DMS114 treated with DMSO at 0.1 percent for 48 hours (cell line): ENCODE measurements at regions not wholly inside any gene's neighbourhood (a gene's known extent, or its start where the extent isn't known, plus 50 kb on each side); places are given as distances from the start of the nearest gene placed in this dataset.

Experiments
- DNase-seq: peaks from one replicate; lab custom pipeline; 2025; ENCODE audit not compliant: unreplicated experiment; lab: John Stamatoyannopoulos, UW

- DNase-seq = no peak
These were observed 646.3 kb upstream of the SLITRK1 start for GRCh38 chr13:84528408-84529070.

DNA sequence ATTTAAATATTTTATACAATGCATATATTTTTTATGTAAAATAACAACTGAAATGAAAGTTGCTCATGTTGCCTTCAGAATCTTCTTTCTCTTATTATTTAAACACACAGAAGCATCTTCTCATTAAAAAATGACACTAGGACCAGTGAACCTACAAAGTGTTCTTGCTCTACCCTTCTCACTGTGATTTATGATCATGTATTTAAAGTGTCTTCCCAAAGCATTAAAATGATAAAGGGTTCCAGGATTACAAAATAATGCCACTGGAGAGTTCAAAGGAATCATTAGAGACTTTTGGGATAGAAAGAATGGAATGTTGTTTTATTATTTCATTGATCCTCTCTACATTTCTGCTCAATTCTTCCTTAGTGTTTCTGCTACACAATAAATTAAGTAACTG lies 643.6 kb upstream of the SLITRK1 start:
- DNase-seq = no peak

DNA sequence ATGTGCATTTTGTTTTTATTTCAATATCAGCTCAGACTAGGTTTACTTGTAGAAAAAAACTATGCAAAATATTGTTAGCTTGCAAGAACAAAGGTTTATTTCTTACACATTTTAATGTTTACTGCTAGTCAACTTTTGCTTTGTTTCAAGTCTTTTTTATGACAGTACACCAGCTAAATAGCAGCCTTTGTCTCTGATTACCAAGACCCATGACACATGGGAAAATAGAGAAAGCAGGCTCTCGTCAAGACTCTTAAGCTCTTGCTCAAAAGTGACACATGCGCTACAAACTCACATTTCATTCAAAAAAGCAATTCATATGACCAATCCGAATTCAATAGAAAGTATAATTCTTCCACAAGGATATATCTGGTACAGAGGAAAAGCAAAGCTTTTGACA lies 642.3 kb upstream of the SLITRK1 start:
- no peak for DNase-seq

GRCh38 chr13:84500016-84500415 lies 617.7 kb upstream of the SLITRK1 start:
- no peak for DNase-seq

GRCh38 chr13:84497613-84498012 lies 615.3 kb upstream of the SLITRK1 start:
- no peak for DNase-seq

GRCh38 chr13:84491952-84492351 lies 609.7 kb upstream of the SLITRK1 start:
- no peak for DNase-seq

GRCh38 chr13:84487752-84488151 lies 605.5 kb upstream of the SLITRK1 start:
- DNase-seq = no peak

- DNase-seq = no peak
These were observed 599.7 kb upstream of the SLITRK1 start for GRCh38 chr13:84481958-84482357.

DNA sequence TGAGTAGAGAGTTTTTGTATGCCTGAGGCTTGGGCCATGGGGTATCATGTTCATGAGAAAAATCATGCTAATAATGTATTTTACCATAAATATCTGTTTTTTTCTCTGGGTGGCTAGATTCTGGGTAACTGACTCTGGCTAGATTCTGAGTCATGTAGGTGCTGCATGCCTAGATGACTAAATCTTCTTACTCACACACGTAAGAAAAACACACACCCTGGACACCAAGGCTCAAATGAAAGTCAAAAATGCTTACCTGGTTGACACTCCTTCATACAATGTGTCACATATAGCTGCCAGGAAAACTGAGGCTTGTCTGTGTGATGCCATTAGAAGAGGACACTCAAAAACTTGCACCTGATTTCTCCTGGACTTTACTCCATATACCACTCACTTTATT lies 597.4 kb upstream of the SLITRK1 start:
- DNase-seq = no peak

- DNase-seq = no peak
These were observed 588.3 kb upstream of the SLITRK1 start for GRCh38 chr13:84470528-84470927.

DNA sequence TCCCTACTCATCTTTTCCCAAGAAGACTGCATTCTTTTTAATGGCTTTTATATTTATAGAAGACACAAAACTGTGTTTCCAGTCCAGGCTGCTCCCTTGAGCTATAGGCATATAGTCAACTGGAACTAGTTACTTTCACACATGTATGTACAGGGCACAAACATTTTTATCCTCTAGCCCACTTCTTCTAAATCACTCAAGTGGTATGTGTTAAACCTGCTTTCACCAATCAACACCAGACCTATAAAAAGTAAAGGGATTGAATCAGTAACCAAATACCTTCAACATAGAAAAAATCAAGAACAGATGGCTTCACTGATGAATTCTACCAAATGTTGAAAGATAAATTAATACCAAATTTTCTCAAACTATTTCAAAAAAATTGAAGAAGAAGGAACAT lies 584.2 kb upstream of the SLITRK1 start:
- no peak for DNase-seq

GRCh38 chr13:84460989-84461388 lies 578.7 kb upstream of the SLITRK1 start:
- no peak for DNase-seq

DNA sequence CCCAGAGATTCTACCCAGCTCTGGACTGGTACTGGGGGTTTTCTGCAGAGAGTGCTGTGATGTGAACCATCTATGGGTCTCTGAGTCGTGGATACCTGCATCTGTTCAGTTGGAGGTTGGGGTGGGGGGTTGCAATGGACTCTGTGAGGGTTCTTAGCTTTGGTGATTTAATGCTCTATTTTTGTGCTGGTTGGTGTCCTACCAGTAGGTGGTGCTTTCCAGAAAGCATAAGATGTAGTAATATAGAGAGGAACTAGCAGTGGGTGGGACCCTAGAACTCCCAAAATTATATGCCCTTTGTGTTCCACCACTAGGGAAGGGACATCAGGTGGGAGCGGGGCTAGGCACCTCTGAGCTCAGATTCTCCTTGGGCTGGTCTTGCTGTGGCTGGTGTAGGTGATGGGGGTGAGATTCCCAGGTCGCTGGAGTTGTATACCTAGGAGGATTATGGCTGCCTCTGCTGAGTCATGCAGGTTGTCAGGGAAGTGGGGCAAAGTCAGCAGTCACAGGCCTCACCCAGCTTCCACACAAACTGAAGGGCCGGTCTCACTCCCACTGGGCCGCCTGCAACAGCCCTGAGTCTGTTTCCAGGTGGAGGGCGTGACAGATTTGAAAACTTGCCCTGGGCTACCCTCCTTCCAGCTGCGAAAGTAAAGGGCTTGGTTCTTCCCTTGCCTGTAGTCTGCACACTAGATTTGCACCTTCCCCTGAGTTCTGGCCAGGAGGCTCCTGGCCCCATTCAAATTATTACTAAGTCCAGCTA lies 573.0 kb upstream of the SLITRK1 start:
- DNase-seq = no peak

DNA sequence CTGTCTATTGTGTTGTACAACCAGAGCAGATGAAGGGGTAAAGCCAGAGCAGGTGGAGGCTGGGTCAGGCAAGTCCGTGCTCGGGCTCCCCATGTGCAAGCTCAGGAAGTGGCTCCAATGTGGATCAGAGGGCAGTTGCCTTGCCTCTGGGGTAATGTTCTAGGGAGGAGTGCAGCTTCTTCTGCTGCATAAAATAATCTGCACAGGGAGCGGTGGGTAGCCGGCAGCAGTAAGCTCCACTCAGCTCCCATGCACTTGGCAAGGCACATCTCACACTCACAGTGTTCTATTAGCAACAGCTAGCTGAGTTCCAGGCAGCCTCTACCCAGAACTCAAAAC lies 565.3 kb upstream of the SLITRK1 start:
- no peak for DNase-seq

- no peak for DNase-seq
These were observed 564.8 kb upstream of the SLITRK1 start for GRCh38 chr13:84446972-84447639.

- no peak for DNase-seq
These were observed 563.5 kb upstream of the SLITRK1 start for GRCh38 chr13:84445776-84446175.

DNA sequence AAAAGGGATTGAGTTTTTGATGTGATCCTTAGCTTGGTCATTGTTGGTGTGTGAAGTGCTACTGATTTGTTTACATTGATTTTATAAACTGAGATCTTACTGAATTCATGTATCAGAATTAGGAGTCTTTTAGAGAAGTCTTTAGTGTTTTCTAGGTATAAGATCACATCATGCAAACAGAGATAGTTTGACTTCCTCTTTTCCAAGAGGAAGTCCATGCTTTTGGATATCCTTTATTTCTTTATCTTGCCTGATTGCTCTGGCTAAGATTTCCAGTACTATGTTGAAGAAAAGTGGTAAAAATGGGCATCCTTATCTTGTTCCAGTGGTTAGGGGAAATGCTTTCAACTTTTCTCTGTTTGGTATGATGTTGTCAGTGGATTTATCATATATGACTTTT lies 561.2 kb upstream of the SLITRK1 start:
- DNase-seq = no peak

DNA sequence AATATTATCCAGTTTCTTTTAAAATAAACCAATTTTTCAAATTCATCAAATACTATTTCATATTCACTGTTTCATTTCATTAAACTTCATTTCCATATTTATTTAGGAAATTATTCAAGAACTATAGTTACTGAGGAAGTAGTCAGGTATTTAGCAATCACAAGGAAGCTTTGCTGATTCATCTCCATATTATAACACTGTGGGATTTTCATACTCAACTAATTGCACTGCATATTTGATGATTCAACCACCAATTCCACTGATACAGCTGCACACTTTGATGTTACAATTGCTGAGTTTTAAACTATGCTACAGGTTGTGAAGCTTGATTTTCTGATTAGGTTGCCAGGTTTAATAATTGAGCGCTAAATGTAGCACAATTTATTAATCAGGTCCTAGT lies 556.8 kb upstream of the SLITRK1 start:
- DNase-seq = no peak

GRCh38 chr13:84433024-84433423 lies 550.8 kb upstream of the SLITRK1 start:
- DNase-seq = no peak

GRCh38 chr13:84431646-84432045 lies 549.4 kb upstream of the SLITRK1 start:
- DNase-seq = no peak

DNA sequence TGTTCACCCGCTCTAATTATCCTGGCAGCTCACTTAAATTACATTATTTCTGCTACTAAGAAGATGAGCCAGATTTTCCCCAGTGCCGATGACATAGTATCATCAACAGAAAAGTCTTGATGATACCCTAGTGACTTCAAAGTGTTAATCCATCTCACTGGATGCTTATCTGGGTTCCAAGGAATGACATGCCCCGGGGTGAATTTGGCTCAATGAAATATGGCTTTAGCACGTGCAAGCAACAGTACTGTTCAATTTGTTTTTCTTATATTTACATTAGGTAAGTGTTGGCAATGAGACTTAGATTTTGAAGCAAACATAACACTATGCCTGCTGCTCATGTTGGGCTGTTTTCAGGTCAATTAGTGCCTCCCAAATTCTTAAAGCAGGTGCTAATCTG lies 548.2 kb upstream of the SLITRK1 start:
- DNase-seq = no peak

DNA sequence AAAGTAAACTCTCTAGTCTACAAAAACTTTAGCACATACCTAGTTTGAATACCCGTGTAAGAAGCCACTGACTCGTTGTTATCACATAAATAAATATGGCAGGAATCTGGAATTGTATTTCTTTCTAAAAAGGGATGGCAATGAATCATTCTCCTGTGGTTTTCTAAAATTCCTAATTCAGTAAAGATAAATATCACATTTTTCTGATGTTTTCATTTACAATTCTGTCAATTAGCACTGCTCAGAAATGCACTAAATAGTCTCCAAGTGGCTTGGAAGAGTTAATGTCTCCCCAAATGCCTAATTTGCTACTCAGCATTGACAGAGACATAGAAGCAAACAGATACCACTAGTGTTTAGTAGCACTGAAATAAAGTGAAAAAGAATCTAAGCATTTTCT lies 547.7 kb upstream of the SLITRK1 start:
- no peak for DNase-seq
